Vagina (tissue), 2 donors: ENCODE measurements at regions not wholly inside any gene's neighbourhood (a gene's known extent, or its start where the extent isn't known, plus 50 kb on each side); places are given as distances from the start of the nearest gene placed in this dataset.

Experiments used
- DNase-seq, 2 donors: peaks; one replicate each; pipeline ENCODE4 v3.0.0-alpha.2; 2017; ENCODE audit errors: extremely low spot score in 2 of 2
- H3K27ac ChIP-seq: fragments of 200-600 bp; sonication (generic); one replicate; pipeline ENCODE4 v1.5.1; 2019
- H3K27me3 ChIP-seq: fragments of 200-600 bp; sonication (generic); one replicate; pipeline ENCODE4 v1.5.1; 2019
- H3K36me3 ChIP-seq, 2 donors: fragments of 200-600 bp; sonication (generic); one replicate each; pipeline ENCODE4 v1.5.1; 2017 to 2019
- H3K4me1 ChIP-seq: fragments of 200-600 bp; sonication (generic); one replicate; pipeline ENCODE4 v1.5.1; 2019
- H3K4me3 ChIP-seq, 2 donors: fragments of 200-600 bp; sonication (generic); 1 replicate in 1 of 2; 2 replicates in 1 of 2; pipeline ENCODE4 v1.5.1; 2016 to 2019
- H3K9me3 ChIP-seq: fragments of 200-600 bp; sonication (generic); one replicate; pipeline ENCODE4 v1.5.1; 2019
- CTCF ChIP-seq, 3 experiments: fragments of 450-650 bp in 2 of 3; fragments of 200-600 bp in 1 of 3; sonication (generic) in 1 of 3; IDR thresholded peaks; one replicate each; pipeline ENCODE4 v1.5.1; 2017 to 2019; ENCODE audit warnings: antibody characterized with exemption in 3 of 3, mild to moderate bottlenecking in 2 of 3, moderate library complexity in 2 of 3
- POLR2A ChIP-seq, 2 donors: fragments of 450-650 bp; IDR thresholded peaks; one replicate each; pipeline ENCODE4 v1.6.1; 2017; ENCODE audit warnings: antibody characterized with exemption in 2 of 2, mild to moderate bottlenecking in 2 of 2, moderate library complexity in 2 of 2
- POLR2AphosphoS5 ChIP-seq, 2 donors: sonication (generic); formaldehyde crosslinking; IDR thresholded peaks; one replicate each; pipeline ENCODE4 v1.9.0; 2017; ENCODE audit warnings: antibody characterized with exemption in 2 of 2, mild to moderate bottlenecking in 2 of 2, low read depth in 1 of 2; ENCODE audit not compliant: insufficient read depth in 1 of 2
- intact Hi-C: fragments of 100-400 bp; cut with DNase I; formaldehyde crosslinking; loops from one replicate; pipeline ENCODE4 v1.15.1; 2023

- no peak overlapping the region for H3K4me3 ChIP-seq
- no peak for TF ChIP-seq POLR2A (IDR thresholded peaks at IDR 0.05)
- no peak for TF ChIP-seq CTCF (IDR thresholded peaks at IDR 0.05)
- no peak for TF ChIP-seq POLR2AphosphoS5 (IDR thresholded peaks at IDR 0.05; ENCODE audit: insufficient read depth in 1 of 2, low read depth in 1 of 2)
- H3K27ac ChIP-seq = no peak overlapping the region
- peaks cover 8% of the 10 kb centered on the region for H3K4me1 ChIP-seq
- H3K36me3 ChIP-seq = no peaks in the 10 kb centered on the region
- no peaks in the 10 kb centered on the region for H3K9me3 ChIP-seq
- no peaks in the 10 kb centered on the region for H3K27me3 ChIP-seq
- no peak for DNase-seq
- intact Hi-C loops = no loop called here
Observed at GRCh38 chr1:68799096-68799495, 302.2 kb upstream of the DEPDC1 start.

GRCh38 chr1:68800182-68800581, 303.3 kb upstream of the DEPDC1 start:
- no peak for TF ChIP-seq POLR2AphosphoS5 (IDR thresholded peaks at IDR 0.05; ENCODE audit: insufficient read depth in 1 of 2, low read depth in 1 of 2)
- TF ChIP-seq POLR2A (IDR thresholded peaks at IDR 0.05) = no peak
- no peak for TF ChIP-seq CTCF (IDR thresholded peaks at IDR 0.05)
- intact Hi-C loops = no loop called here
- H3K27me3 ChIP-seq = no peaks in the 10 kb centered on the region
- H3K27ac ChIP-seq = no peak overlapping the region
- DNase-seq = no peak
- no peak overlapping the region for H3K4me3 ChIP-seq
- peaks cover 8% of the 10 kb centered on the region for H3K4me1 ChIP-seq
- H3K36me3 ChIP-seq = no peaks in the 10 kb centered on the region
- no peaks in the 10 kb centered on the region for H3K9me3 ChIP-seq

GRCh38 chr1:68801440-68801839, 304.6 kb upstream of the DEPDC1 start:
- TF ChIP-seq CTCF (IDR thresholded peaks at IDR 0.05) = no peak
- no peak for TF ChIP-seq POLR2A (IDR thresholded peaks at IDR 0.05)
- TF ChIP-seq POLR2AphosphoS5 (IDR thresholded peaks at IDR 0.05; ENCODE audit: insufficient read depth in 1 of 2, low read depth in 1 of 2) = no peak
- no peak for DNase-seq
- Histone ChIP-seq H3K4me1 (peaks cover 8% of the 10 kb centered on the region), H3K36me3 (no peaks in the 10 kb centered on the region), H3K9me3 (no peaks in the 10 kb centered on the region), H3K27ac (no peak overlapping the region), H3K4me3 (no peak overlapping the region), H3K27me3 (no peaks in the 10 kb centered on the region)
- intact Hi-C loops = no loop called here

GRCh38 chr1:68805097-68805641, 308.3 kb upstream of the DEPDC1 start:
- no peaks in the 10 kb centered on the region for H3K27me3 ChIP-seq
- H3K4me3 ChIP-seq = no peak overlapping the region
- DNase-seq = no peak
- peaks cover 6% of the 10 kb centered on the region for H3K4me1 ChIP-seq
- no peak for TF ChIP-seq POLR2AphosphoS5 (IDR thresholded peaks at IDR 0.05; ENCODE audit: insufficient read depth in 1 of 2, low read depth in 1 of 2)
- no peak for TF ChIP-seq CTCF (IDR thresholded peaks at IDR 0.05)
- no peak for TF ChIP-seq POLR2A (IDR thresholded peaks at IDR 0.05)
- no peak overlapping the region for H3K27ac ChIP-seq
- H3K9me3 ChIP-seq = no peaks in the 10 kb centered on the region
- intact Hi-C loops = no loop called here
- no peaks in the 10 kb centered on the region for H3K36me3 ChIP-seq

GRCh38 chr1:68808351-68808750, 311.5 kb upstream of the DEPDC1 start:
- no peak overlapping the region for H3K4me3 ChIP-seq
- H3K4me1 ChIP-seq = peaks cover 15% of the 10 kb centered on the region
- no peaks in the 10 kb centered on the region for H3K36me3 ChIP-seq
- no peak for DNase-seq
- intact Hi-C loops = no loop called here
- TF ChIP-seq CTCF (IDR thresholded peaks at IDR 0.05) = no peak
- TF ChIP-seq POLR2AphosphoS5 (IDR thresholded peaks at IDR 0.05; ENCODE audit: insufficient read depth in 1 of 2, low read depth in 1 of 2) = no peak
- no peak for TF ChIP-seq POLR2A (IDR thresholded peaks at IDR 0.05)
- no peak overlapping the region for H3K27ac ChIP-seq
- H3K9me3 ChIP-seq = no peaks in the 10 kb centered on the region
- no peaks in the 10 kb centered on the region for H3K27me3 ChIP-seq
